Activated T-cell treated with anti-CD3 and anti-CD28 coated beads for 24 hours (primary cell): ENCODE measurements at regions not wholly inside any gene's neighbourhood (a gene's known extent, or its start where the extent isn't known, plus 50 kb on each side); places are given as distances from the start of the nearest gene placed in this dataset.
"Not testable (repeated sequence)": the region's sequence is repeated elsewhere in the genome, so short reads cannot be mapped to it uniquely, and the experiment has no call there.

Experiments
- DNase-seq: peaks from one replicate; pipeline ENCODE4 v3.0.0-alpha.2; 2020; ENCODE audit warnings: low read depth

- DNase-seq: no peak
Measured at GRCh38 chr2:16103614-16104314, 163.4 kb downstream of the MYCN start.

- DNase-seq: no peak
Measured at GRCh38 chr2:16102976-16103380, 162.6 kb downstream of the MYCN start.

GRCh38 chr2:16102358-16102975 is 162.1 kb downstream of the MYCN start:
- DNase-seq: no peak

- DNase-seq: no peak
Measured at GRCh38 chr2:16101196-16101595, 160.8 kb downstream of the MYCN start.

GRCh38 chr2:16100006-16100405 is 159.7 kb downstream of the MYCN start:
- DNase-seq: no peak

- DNase-seq: no peak
Measured at GRCh38 chr2:16099326-16099725, 159.0 kb downstream of the MYCN start.

GRCh38 chr2:16096962-16097361 is 156.6 kb downstream of the MYCN start:
- DNase-seq: no peak

- DNase-seq: not testable (repeated sequence)
Measured at GRCh38 chr2:16095483-16095882, 155.1 kb downstream of the MYCN start.

GRCh38 chr2:16094811-16095210 is 154.5 kb downstream of the MYCN start:
- no peak for DNase-seq

GRCh38 chr2:16093639-16094529 is 153.5 kb downstream of the MYCN start:
- no peak for DNase-seq

GRCh38 chr2:16092861-16093638 is 152.7 kb downstream of the MYCN start:
- no peak for DNase-seq

GRCh38 chr2:16091576-16092282 is 151.4 kb downstream of the MYCN start:
- DNase-seq: no peak

GRCh38 chr2:16090650-16091575 is 150.6 kb downstream of the MYCN start:
- no peak for DNase-seq

GRCh38 chr2:16089491-16089890 is 149.1 kb downstream of the MYCN start:
- DNase-seq: not testable (repeated sequence)

GRCh38 chr2:16088802-16089112 is 148.4 kb downstream of the MYCN start:
- no peak for DNase-seq

GRCh38 chr2:16088035-16088801 is 147.9 kb downstream of the MYCN start:
- no peak for DNase-seq

GRCh38 chr2:16086136-16086535 is 145.8 kb downstream of the MYCN start:
- not testable (repeated sequence) for DNase-seq

GRCh38 chr2:16085073-16085472 is 144.7 kb downstream of the MYCN start:
- no peak for DNase-seq

- no peak for DNase-seq
Measured at GRCh38 chr2:16084274-16084673, 143.9 kb downstream of the MYCN start.

GRCh38 chr2:16082276-16082675 is 141.9 kb downstream of the MYCN start:
- no peak for DNase-seq
